Keratinocyte (primary cell): ENCODE measurements at regions not wholly inside any gene's neighbourhood (a gene's known extent, or its start where the extent isn't known, plus 50 kb on each side); places are given as distances from the start of the nearest gene placed in this dataset.

ENCODE experiments used
- EZH2 ChIP-seq: IDR thresholded peaks from one replicate; pipeline ENCODE4 v1.6.1; 2012; ENCODE audit warnings: inconsistent platforms, mild to moderate bottlenecking, low read length, moderate library complexity
- TF ChIP-seq, protein P1 (sequence below), 3 experiments: IDR thresholded peaks in 1 of 3; conservative IDR thresholded peaks in 1 of 3; optimal IDR thresholded peaks in 1 of 3; 2 replicates in 2 of 3; 3 replicates in 1 of 3; pipeline versions ENCODE3 to v1.5.1; 2011; ENCODE audit warnings: low read length in 3 of 3, mild to moderate bottlenecking in 3 of 3, moderate library complexity in 2 of 3, control low read depth in 1 of 3, inconsistent platforms in 1 of 3; ENCODE audit not compliant: insufficient read depth in 2 of 3; ENCODE audit errors: extremely low read depth in 1 of 3

DNA sequence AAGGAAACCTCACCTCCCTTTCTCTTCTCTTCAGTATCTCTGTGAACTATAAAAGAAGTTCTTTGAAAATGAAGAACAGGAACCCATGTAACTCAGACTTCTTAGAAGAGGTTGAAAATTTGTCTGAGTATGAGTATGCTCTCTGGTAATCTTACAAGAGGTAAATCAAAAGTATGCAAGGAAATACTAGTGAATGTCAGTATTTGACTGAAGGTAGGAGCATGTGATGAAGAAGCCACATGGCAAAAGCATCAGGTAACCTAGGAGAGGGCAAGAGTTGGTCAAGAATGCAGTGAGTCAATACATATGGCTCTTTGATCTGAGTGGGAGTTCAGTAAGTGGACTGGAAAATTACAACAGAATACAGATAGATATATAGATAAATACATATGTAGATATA is 133.0 kb upstream of the NECTIN3 start:
- TF ChIP-seq, protein P1, sequence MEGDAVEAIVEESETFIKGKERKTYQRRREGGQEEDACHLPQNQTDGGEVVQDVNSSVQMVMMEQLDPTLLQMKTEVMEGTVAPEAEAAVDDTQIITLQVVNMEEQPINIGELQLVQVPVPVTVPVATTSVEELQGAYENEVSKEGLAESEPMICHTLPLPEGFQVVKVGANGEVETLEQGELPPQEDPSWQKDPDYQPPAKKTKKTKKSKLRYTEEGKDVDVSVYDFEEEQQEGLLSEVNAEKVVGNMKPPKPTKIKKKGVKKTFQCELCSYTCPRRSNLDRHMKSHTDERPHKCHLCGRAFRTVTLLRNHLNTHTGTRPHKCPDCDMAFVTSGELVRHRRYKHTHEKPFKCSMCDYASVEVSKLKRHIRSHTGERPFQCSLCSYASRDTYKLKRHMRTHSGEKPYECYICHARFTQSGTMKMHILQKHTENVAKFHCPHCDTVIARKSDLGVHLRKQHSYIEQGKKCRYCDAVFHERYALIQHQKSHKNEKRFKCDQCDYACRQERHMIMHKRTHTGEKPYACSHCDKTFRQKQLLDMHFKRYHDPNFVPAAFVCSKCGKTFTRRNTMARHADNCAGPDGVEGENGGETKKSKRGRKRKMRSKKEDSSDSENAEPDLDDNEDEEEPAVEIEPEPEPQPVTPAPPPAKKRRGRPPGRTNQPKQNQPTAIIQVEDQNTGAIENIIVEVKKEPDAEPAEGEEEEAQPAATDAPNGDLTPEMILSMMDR (optimal IDR thresholded peaks at IDR 0.05 in 1 of 3, IDR thresholded peaks at IDR 0.05 in 1 of 3, conservative IDR thresholded peaks at IDR 0.05 in 1 of 3; ENCODE audit: extremely low read depth in 1 of 3, insufficient read depth in 2 of 3, low read length in 3 of 3): no peak
- TF ChIP-seq EZH2: no peak
